Osteoblast (primary cell): ENCODE measurements at regions not wholly inside any gene's neighbourhood (a gene's known extent, or its start where the extent isn't known, plus 50 kb on each side); places are given as distances from the start of the nearest gene placed in this dataset.

ENCODE experiments used
- DNase-seq: peaks from one replicate; pipeline ENCODE4 v3.0.0; 2011; ENCODE audit warnings: low spot score, mixed read lengths; ENCODE audit not compliant: insufficient read length; ENCODE audit errors: missing footprints
- H2AFZ ChIP-seq: 2 replicates; pipeline ENCODE4 v1.6.0; 2011; ENCODE audit warnings: mild to moderate bottlenecking, low read length
- H3K27ac ChIP-seq: 2 replicates; pipeline ENCODE4 v1.5.1; 2011; ENCODE audit warnings: mild to moderate bottlenecking, low read depth, low read length, moderate library complexity
- H3K27me3 ChIP-seq: 2 replicates; pipeline ENCODE4 v1.6.0; 2012; ENCODE audit warnings: mild to moderate bottlenecking, control low read depth, inconsistent platforms, low read length, moderate library complexity; ENCODE audit not compliant: insufficient read depth
- H3K36me3 ChIP-seq: 2 replicates; pipeline ENCODE4 v1.5.1; 2011; ENCODE audit warnings: mild to moderate bottlenecking, low read length, control low read depth, moderate library complexity; ENCODE audit not compliant: insufficient read depth
- H3K4me1 ChIP-seq: 2 replicates; pipeline ENCODE4 v1.5.1; 2011; ENCODE audit warnings: mild to moderate bottlenecking, low read length, control low read depth, moderate library complexity; ENCODE audit not compliant: insufficient read depth
- H3K4me2 ChIP-seq: 2 replicates; pipeline ENCODE4 v1.6.0; 2011; ENCODE audit warnings: mild to moderate bottlenecking, low read length; ENCODE audit not compliant: insufficient read depth
- H3K4me3 ChIP-seq: fragments of 200-600 bp; sonication (generic); 3 replicates; pipeline ENCODE4 v1.5.1; 2012; ENCODE audit warnings: mild to moderate bottlenecking, low read length, inconsistent platforms; ENCODE audit not compliant: insufficient read depth
- H3K79me2 ChIP-seq: 2 replicates; pipeline ENCODE4 v1.6.0; 2012; ENCODE audit warnings: mild to moderate bottlenecking, low read length, control low read depth, inconsistent platforms; ENCODE audit not compliant: insufficient read depth
- H3K9me3 ChIP-seq: 2 replicates; pipeline ENCODE4 v1.5.1; 2011; ENCODE audit warnings: low read depth, low read length, control low read depth
- H4K20me1 ChIP-seq: 2 replicates; pipeline ENCODE4 v1.6.0; 2012; ENCODE audit warnings: mild to moderate bottlenecking, low read length, control low read depth; ENCODE audit not compliant: insufficient read depth
- TF ChIP-seq, protein P1 (sequence below): IDR thresholded peaks from 2 replicates; pipeline ENCODE4 v1.5.1; 2011; ENCODE audit warnings: mild to moderate bottlenecking, low read depth, low read length, moderate library complexity; ENCODE audit errors: extremely low read depth

DNA sequence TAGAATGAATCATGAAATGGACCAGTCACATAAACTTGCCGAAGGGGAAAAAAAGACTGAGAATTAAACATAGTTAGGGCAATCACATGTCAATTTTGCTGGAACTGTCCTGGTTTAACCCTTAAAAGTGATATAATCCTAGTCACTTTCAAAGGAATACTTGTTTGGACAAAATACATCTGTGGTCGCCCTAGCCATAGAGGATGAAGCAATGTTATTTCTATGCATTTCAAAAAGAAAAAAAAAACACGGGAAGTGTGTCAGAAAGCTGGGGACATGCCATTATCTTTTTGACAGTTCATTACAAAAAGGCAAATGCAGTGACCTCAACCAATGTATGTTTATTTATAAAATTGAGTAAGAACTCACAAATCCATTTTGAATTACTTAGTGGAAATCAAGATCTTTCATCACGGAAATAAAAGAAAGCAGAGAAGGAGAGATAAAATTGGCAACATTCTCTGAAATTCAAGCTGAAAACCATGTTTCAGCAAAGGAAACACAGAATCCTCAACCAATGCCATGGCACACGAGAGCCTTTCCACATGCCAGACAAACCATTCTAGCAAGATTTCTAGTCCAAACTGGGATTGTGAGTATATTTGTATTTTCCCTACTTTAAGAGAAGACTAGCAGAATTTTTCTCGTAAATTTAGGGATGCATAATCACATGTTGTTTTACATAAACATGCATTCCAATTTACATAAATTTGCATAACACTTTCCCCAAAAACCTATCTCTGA, 854.3 kb upstream of the ACVR2A start:
- Histone ChIP-seq H4K20me1 (no peaks in the 10 kb centered on the region), H3K79me2 (no peaks in the 10 kb centered on the region), H3K4me1 (peaks cover 39% of the 10 kb centered on the region), H3K27me3 (no peaks in the 10 kb centered on the region), H3K4me2 (peak overlapping the region; percentile 61), H2AFZ (no peak overlapping the region), H3K36me3 (no peaks in the 10 kb centered on the region), H3K27ac (peak overlapping the region; percentile 62), H3K9me3 (no peaks in the 10 kb centered on the region), H3K4me3 (no peak overlapping the region)
- peak; percentile 6 for DNase-seq
- TF ChIP-seq, protein P1, sequence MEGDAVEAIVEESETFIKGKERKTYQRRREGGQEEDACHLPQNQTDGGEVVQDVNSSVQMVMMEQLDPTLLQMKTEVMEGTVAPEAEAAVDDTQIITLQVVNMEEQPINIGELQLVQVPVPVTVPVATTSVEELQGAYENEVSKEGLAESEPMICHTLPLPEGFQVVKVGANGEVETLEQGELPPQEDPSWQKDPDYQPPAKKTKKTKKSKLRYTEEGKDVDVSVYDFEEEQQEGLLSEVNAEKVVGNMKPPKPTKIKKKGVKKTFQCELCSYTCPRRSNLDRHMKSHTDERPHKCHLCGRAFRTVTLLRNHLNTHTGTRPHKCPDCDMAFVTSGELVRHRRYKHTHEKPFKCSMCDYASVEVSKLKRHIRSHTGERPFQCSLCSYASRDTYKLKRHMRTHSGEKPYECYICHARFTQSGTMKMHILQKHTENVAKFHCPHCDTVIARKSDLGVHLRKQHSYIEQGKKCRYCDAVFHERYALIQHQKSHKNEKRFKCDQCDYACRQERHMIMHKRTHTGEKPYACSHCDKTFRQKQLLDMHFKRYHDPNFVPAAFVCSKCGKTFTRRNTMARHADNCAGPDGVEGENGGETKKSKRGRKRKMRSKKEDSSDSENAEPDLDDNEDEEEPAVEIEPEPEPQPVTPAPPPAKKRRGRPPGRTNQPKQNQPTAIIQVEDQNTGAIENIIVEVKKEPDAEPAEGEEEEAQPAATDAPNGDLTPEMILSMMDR: no peak

DNA sequence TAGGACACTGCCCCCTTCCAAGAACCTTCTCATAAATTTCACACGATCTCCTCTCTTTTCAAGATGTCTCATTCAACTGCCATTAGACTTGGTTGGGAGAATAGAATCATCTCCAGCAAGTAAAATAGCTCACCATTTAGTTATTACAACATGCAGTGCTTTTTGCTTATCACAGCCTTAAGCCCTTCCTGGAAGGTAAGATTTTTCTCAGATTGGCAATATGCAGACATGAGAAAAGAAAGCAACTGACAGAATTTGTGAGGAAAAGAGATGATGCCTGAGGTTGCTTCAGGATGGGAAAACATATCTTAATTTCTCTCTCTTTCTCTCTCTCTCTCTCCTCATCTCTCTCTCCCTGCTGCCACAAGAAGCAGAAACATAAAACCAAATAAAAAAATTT, 855.1 kb upstream of the ACVR2A start:
- peak overlapping the region; percentile 33 for H2AFZ ChIP-seq
- no peak for DNase-seq
- TF ChIP-seq, protein P1: no peak

DNA sequence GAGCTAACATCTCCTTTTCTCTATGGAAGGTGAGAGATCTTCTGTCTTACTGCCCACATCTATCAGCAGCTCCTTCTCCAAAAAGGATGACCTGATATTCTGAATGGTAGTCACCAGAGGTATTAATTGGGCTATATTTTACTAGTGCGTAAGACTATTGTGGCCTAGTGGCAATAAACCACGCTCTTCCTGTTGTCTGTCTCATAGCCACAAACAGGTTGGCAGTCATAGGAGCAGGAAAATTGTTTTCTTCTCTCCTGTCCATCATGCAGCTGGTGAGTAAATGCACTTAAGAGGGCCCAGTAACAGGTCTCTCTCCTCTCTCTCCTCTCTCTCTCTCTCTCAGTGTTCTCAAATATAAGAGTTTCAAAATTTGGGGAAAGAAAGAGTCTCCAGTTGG, 856.8 kb upstream of the ACVR2A start:
- Histone ChIP-seq H3K36me3 (no peaks in the 10 kb centered on the region), H3K4me1 (peaks cover 56% of the 10 kb centered on the region), H3K4me2 (no peak overlapping the region), H3K27ac (no peak overlapping the region), H3K9me3 (no peaks in the 10 kb centered on the region), H4K20me1 (no peaks in the 10 kb centered on the region), H2AFZ (peak overlapping the region; percentile 14), H3K4me3 (no peak overlapping the region), H3K79me2 (no peaks in the 10 kb centered on the region), H3K27me3 (no peaks in the 10 kb centered on the region)
- no peak for DNase-seq
- TF ChIP-seq, protein P1: no peak

More for the DNA sequence above, 855.1 kb upstream of the ACVR2A start:
- Histone ChIP-seq H3K4me1 (peaks cover 47% of the 10 kb centered on the region), H3K4me2 (peak overlapping the region; percentile 56), H3K9me3 (no peaks in the 10 kb centered on the region), H3K27me3 (no peaks in the 10 kb centered on the region), H3K27ac (peak overlapping the region; percentile 62), H3K79me2 (no peaks in the 10 kb centered on the region), H4K20me1 (no peaks in the 10 kb centered on the region), H3K4me3 (no peak overlapping the region), H3K36me3 (no peaks in the 10 kb centered on the region)

DNA sequence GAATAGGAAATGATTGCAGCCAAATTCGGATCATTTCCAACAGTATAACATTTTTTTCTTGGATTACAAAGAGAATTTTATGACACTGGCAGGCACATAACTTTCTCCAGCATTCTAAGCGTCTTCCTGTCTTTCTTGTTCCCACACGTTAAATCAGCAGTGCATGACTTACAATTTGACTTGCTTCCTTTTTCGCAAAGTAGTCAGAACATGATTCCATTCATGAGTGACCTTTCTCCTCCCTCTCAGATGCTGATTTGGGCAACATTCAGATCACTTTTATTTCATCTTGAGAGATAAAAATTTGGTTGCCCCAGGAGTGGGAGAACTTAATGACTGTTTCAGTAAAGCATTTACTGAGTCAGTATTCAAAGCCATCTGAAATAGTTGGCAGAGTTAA, 858.7 kb upstream of the ACVR2A start:
- Histone ChIP-seq H4K20me1 (no peaks in the 10 kb centered on the region), H2AFZ (no peak overlapping the region), H3K4me1 (peaks cover 58% of the 10 kb centered on the region), H3K27me3 (no peaks in the 10 kb centered on the region), H3K27ac (peak overlapping the region; percentile 78), H3K4me2 (peak overlapping the region; percentile 33), H3K9me3 (no peaks in the 10 kb centered on the region), H3K36me3 (no peaks in the 10 kb centered on the region), H3K4me3 (no peak overlapping the region), H3K79me2 (no peaks in the 10 kb centered on the region)
- DNase-seq: peak; percentile 44
- TF ChIP-seq, protein P1: no peak
